Activated naive CD8-positive, alpha-beta T cell (primary cell): ENCODE measurements at regions not wholly inside any gene's neighbourhood (a gene's known extent, or its start where the extent isn't known, plus 50 kb on each side); places are given as distances from the start of the nearest gene placed in this dataset.
A peak's percentile ranks its signal among the peaks of the same experiment; 100 is the strongest.
"Not testable (repeated sequence)": the region's sequence is repeated elsewhere in the genome, so short reads cannot be mapped to it uniquely, and the experiment has no call there.

Source experiments
- H3K27ac Mint-ChIP-seq: one replicate; pipeline ENCODE4 v1.8.0; 2021; ENCODE audit warnings: mixed read lengths
- H3K27me3 Mint-ChIP-seq: one replicate; pipeline ENCODE4 v1.8.0; 2021; ENCODE audit warnings: mixed read lengths
- H3K36me3 Mint-ChIP-seq: one replicate; pipeline ENCODE4 v1.8.0; 2021; ENCODE audit warnings: mixed read lengths
- H3K4me1 Mint-ChIP-seq: one replicate; pipeline ENCODE4 v1.8.0; 2021; ENCODE audit warnings: low read depth, mixed read lengths
- H3K4me3 Mint-ChIP-seq: one replicate; pipeline ENCODE4 v1.8.0; 2021; ENCODE audit warnings: mild to moderate bottlenecking, mixed read lengths
- H3K9me3 Mint-ChIP-seq: one replicate; pipeline ENCODE4 v1.8.0; 2021; ENCODE audit warnings: low read depth, mixed read lengths

GRCh38 chr4:109378511-109378910, 55.1 kb upstream of the SEC24B start:
- H3K27me3 Mint-ChIP-seq = peaks cover 5% of the 10 kb centered on the region
- H3K9me3 Mint-ChIP-seq = no peaks in the 10 kb centered on the region
- H3K27ac Mint-ChIP-seq = no peak overlapping the region
- no peaks in the 10 kb centered on the region for H3K4me1 Mint-ChIP-seq
- peaks cover 2% of the 10 kb centered on the region for H3K36me3 Mint-ChIP-seq
- no peak overlapping the region for H3K4me3 Mint-ChIP-seq

- Mint-ChIP-seq H3K27me3 (peaks cover 5% of the 10 kb centered on the region), H3K4me3 (no peak overlapping the region), H3K27ac (no peak overlapping the region), H3K9me3 (no peaks in the 10 kb centered on the region), H3K4me1 (no peaks in the 10 kb centered on the region), H3K36me3 (peaks cover 2% of the 10 kb centered on the region)
Measured at GRCh38 chr4:109378076-109378475, 55.5 kb upstream of the SEC24B start.

GRCh38 chr4:109375778-109376414, 57.7 kb upstream of the SEC24B start:
- no peak overlapping the region for H3K4me3 Mint-ChIP-seq
- H3K9me3 Mint-ChIP-seq = no peaks in the 10 kb centered on the region
- H3K27me3 Mint-ChIP-seq = peaks cover 13% of the 10 kb centered on the region
- no peak overlapping the region for H3K27ac Mint-ChIP-seq
- H3K4me1 Mint-ChIP-seq = no peaks in the 10 kb centered on the region
- H3K36me3 Mint-ChIP-seq = no peaks in the 10 kb centered on the region

- Mint-ChIP-seq H3K27ac (no peak overlapping the region), H3K9me3 (no peaks in the 10 kb centered on the region), H3K4me1 (no peaks in the 10 kb centered on the region), H3K4me3 (no peak overlapping the region), H3K27me3 (peaks cover 15% of the 10 kb centered on the region), H3K36me3 (peaks cover 2% of the 10 kb centered on the region)
Measured at GRCh38 chr4:109368661-109369060, 65.0 kb upstream of the SEC24B start.

- Mint-ChIP-seq H3K4me1 (peaks cover 3% of the 10 kb centered on the region), H3K36me3 (peaks cover 2% of the 10 kb centered on the region), H3K9me3 (no peaks in the 10 kb centered on the region), H3K27ac (no peak overlapping the region), H3K4me3 (no peak overlapping the region), H3K27me3 (peaks cover 20% of the 10 kb centered on the region)
Measured at GRCh38 chr4:109365939-109366338, 63.5 kb upstream of the COL25A1 start.

GRCh38 chr4:109365297-109365696, 62.8 kb upstream of the COL25A1 start:
- peaks cover 21% of the 10 kb centered on the region for H3K27me3 Mint-ChIP-seq

GRCh38 chr4:109359040-109359646, 56.7 kb upstream of the COL25A1 start:
- no peaks in the 10 kb centered on the region for H3K36me3 Mint-ChIP-seq
- H3K4me3 Mint-ChIP-seq = peak overlapping the region; percentile 39
- no peaks in the 10 kb centered on the region for H3K9me3 Mint-ChIP-seq
- no peak overlapping the region for H3K27ac Mint-ChIP-seq
- peaks cover 40% of the 10 kb centered on the region for H3K4me1 Mint-ChIP-seq
- peaks cover 37% of the 10 kb centered on the region for H3K27me3 Mint-ChIP-seq

More at GRCh38 chr4:109365297-109365696, 62.8 kb upstream of the COL25A1 start:
- not testable (repeated sequence) for H3K27ac Mint-ChIP-seq, H3K9me3 Mint-ChIP-seq, H3K4me1 Mint-ChIP-seq, H3K4me3 Mint-ChIP-seq, H3K36me3 Mint-ChIP-seq

GRCh38 chr4:109355835-109356234, 53.4 kb upstream of the COL25A1 start:
- H3K4me1 Mint-ChIP-seq = peaks cover 36% of the 10 kb centered on the region

GRCh38 chr4:109352941-109353340, 50.5 kb upstream of the COL25A1 start:
- H3K27ac Mint-ChIP-seq = no peak overlapping the region
- H3K36me3 Mint-ChIP-seq = no peaks in the 10 kb centered on the region
- H3K4me3 Mint-ChIP-seq = no peak overlapping the region
- peaks cover 15% of the 10 kb centered on the region for H3K4me1 Mint-ChIP-seq
- peaks cover 33% of the 10 kb centered on the region for H3K27me3 Mint-ChIP-seq
- H3K9me3 Mint-ChIP-seq = peaks cover 2% of the 10 kb centered on the region

More at GRCh38 chr4:109355835-109356234, 53.4 kb upstream of the COL25A1 start:
- Mint-ChIP-seq H3K27ac (no peak overlapping the region), H3K27me3 (peaks cover 32% of the 10 kb centered on the region), H3K4me3 (no peak overlapping the region), H3K36me3 (no peaks in the 10 kb centered on the region), H3K9me3 (no peaks in the 10 kb centered on the region)
